IMR-90 (cell line): ENCODE measurements at regions not wholly inside any gene's neighbourhood (a gene's known extent, or its start where the extent isn't known, plus 50 kb on each side); places are given as distances from the start of the nearest gene placed in this dataset.

Experiments used
- CEBPB ChIP-seq: IDR thresholded peaks from 2 replicates; pipeline ENCODE4 v1.6.1; 2012; ENCODE audit warnings: low read depth, low read length, improper control_type of control experiment
- CTCF ChIP-seq: conservative IDR thresholded peaks from 2 replicates; pipeline ENCODE4 v1.5.1; 2012; ENCODE audit warnings: mild to moderate bottlenecking, low read depth, low read length, improper control_type of control experiment
- FOS ChIP-seq: fragments of 150-350 bp; IDR thresholded peaks from 2 replicates; pipeline ENCODE4 v1.6.1; 2016; ENCODE audit warnings: low read depth, low read length
- POLR2A ChIP-seq: IDR thresholded peaks from 2 replicates; pipeline ENCODE4 v1.6.1; 2012; ENCODE audit warnings: mild to moderate bottlenecking, low read depth, low read length

DNA sequence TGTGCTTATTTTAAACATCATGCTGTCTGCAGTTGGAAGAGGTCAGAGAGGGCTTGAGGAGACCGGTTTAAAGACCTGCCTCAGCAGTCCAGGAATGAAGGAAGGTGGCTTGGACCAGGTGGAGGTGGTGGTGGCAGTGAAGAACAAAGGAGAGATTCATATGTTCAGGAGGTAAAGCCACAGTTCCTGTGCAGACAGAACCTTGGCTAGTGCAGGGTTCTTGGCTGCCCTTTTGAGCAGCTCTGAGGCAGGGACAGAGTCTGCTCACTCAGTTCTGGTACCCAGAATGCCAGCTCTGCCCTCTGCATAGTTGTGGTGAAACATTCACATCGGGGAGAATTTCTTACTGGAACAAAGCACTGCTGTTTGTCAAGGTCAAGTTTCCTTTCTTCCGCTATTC is 669.7 kb upstream of the HS6ST1 start:
- no peak for TF ChIP-seq POLR2A
- no peak for TF ChIP-seq FOS
- no peak for TF ChIP-seq CTCF
- no peak for TF ChIP-seq CEBPB
